ENCODE measurements at regions not wholly inside any gene's neighbourhood (a gene's known extent, or its start where the extent isn't known, plus 50 kb on each side); places are given as distances from the start of the nearest gene placed in this dataset.
"Not testable (repeated sequence)": the region's sequence is repeated elsewhere in the genome, so short reads cannot be mapped to it uniquely, and the experiment has no call there.

GRCh38 chr16:88134172-88134898 lies 183.1 kb downstream of the BANP start:
- TF ChIP-seq CTCF (IDR thresholded peaks at IDR 0.05; ENCODE audit: low read depth, low read length); EZH2phosphoT487 (IDR thresholded peaks at IDR 0.05; ENCODE audit: low read depth): not testable (repeated sequence)
